Neural cell (in vitro differentiated cells): ENCODE measurements at regions not wholly inside any gene's neighbourhood (a gene's known extent, or its start where the extent isn't known, plus 50 kb on each side); places are given as distances from the start of the nearest gene placed in this dataset.

Experiments
- CTCF ChIP-seq: fragments of 450-650 bp; IDR thresholded peaks from 2 replicates; pipeline ENCODE4 v1.5.1; 2014; ENCODE audit warnings: antibody characterized with exemption, mild to moderate bottlenecking, moderate library complexity; ENCODE audit not compliant: poor library complexity, severe bottlenecking
- EZH2 ChIP-seq: fragments of 200-600, 300-800 bp; shearing (Covaris generic), sonication (generic); IDR thresholded peaks from 2 replicates; pipeline ENCODE4 v1.6.1; 2014; ENCODE audit warnings: antibody characterized with exemption, low read length, borderline replicate concordance, mild to moderate bottlenecking; ENCODE audit not compliant: insufficient read depth, poor library complexity, severe bottlenecking
- TAF1 ChIP-seq: IDR thresholded peaks from 2 replicates; pipeline ENCODE4 v1.6.1; 2012; ENCODE audit warnings: low read depth

- TF ChIP-seq CTCF = no peak
- TF ChIP-seq TAF1 = no peak
- no peak for TF ChIP-seq EZH2
Measured at GRCh38 chr4:189050643-189051042, 890.0 kb upstream of the FRG1 start.
